Endodermal cell (in vitro differentiated cells): ENCODE measurements at regions not wholly inside any gene's neighbourhood (a gene's known extent, or its start where the extent isn't known, plus 50 kb on each side); places are given as distances from the start of the nearest gene placed in this dataset.

ENCODE experiments used
- DNase-seq: peaks from one replicate; pipeline ENCODE4 v3.0.0-alpha.2; 2017
- H3K27ac ChIP-seq: 2 replicates; pipeline ENCODE4 v1.5.1; 2013; ENCODE audit warnings: mild to moderate bottlenecking, low read depth, low read length, moderate library complexity
- H3K27me3 ChIP-seq: 2 replicates; pipeline ENCODE4 v1.6.1; 2013; ENCODE audit warnings: mild to moderate bottlenecking, low read length, moderate library complexity; ENCODE audit not compliant: insufficient read depth, control insufficient read depth, poor library complexity, severe bottlenecking
- H3K36me3 ChIP-seq: 2 replicates; pipeline ENCODE4 v1.7.0; 2013; ENCODE audit warnings: mild to moderate bottlenecking, low read length, moderate library complexity; ENCODE audit not compliant: control insufficient read depth, insufficient read depth
- H3K4me1 ChIP-seq: one replicate; pipeline ENCODE4 v1.7.0; 2013; ENCODE audit warnings: low read length; ENCODE audit not compliant: control insufficient read depth, insufficient read depth
- H3K4me3 ChIP-seq: 2 replicates; pipeline ENCODE4 v1.5.1; 2013; ENCODE audit warnings: mild to moderate bottlenecking, low read length, moderate library complexity
- H3K9ac ChIP-seq: 2 replicates; pipeline ENCODE4 v1.6.1; 2013; ENCODE audit warnings: mild to moderate bottlenecking, low read length, moderate library complexity; ENCODE audit not compliant: poor library complexity, severe bottlenecking; ENCODE audit errors: extremely low read depth
- H3K9me3 ChIP-seq: 2 replicates; pipeline ENCODE4 v1.6.1; 2013; ENCODE audit warnings: mild to moderate bottlenecking, low read length, moderate library complexity; ENCODE audit not compliant: control insufficient read depth
- H3K27ac Mint-ChIP-seq: 2 replicates; pipeline ENCODE4 v1.8.0; 2020; ENCODE audit warnings: mixed read lengths
- H3K27me3 Mint-ChIP-seq: 2 replicates; pipeline ENCODE4 v1.8.0; 2021; ENCODE audit warnings: mild to moderate bottlenecking, mixed read lengths; ENCODE audit not compliant: insufficient read depth
- H3K36me3 Mint-ChIP-seq: 2 replicates; pipeline ENCODE4 v1.8.0; 2020; ENCODE audit warnings: low read depth, mixed read lengths
- H3K4me1 Mint-ChIP-seq: 2 replicates; pipeline ENCODE4 v1.8.0; 2020; ENCODE audit warnings: mixed read lengths
- H3K4me3 Mint-ChIP-seq: 2 replicates; pipeline ENCODE4 v1.8.0; 2020; ENCODE audit warnings: mild to moderate bottlenecking, moderate library complexity, mixed read lengths
- H3K9me3 Mint-ChIP-seq: 2 replicates; pipeline ENCODE4 v1.8.0; 2020; ENCODE audit warnings: mild to moderate bottlenecking, mixed read lengths
- CTCF ChIP-seq: fragments of 200-600 bp; sonication (generic); conservative IDR thresholded peaks from 2 replicates; pipeline ENCODE4 v1.5.0; 2021; ENCODE audit warnings: antibody characterized with exemption, mild to moderate bottlenecking
- WGBS, 2 experiments: methylation state at CpG; one replicate each; pipeline versions ENCODE4 v1.1.5 to v1.1.7; 2013; ENCODE audit warnings: missing lambda C conversion rate in 2 of 2, mixed read lengths in 1 of 2; ENCODE audit not compliant: insufficient coverage in 1 of 2, insufficient read length in 1 of 2; 5-methylcytosine and 5-hydroxymethylcytosine counted together

GRCh38 chr2:144081272-144081671 is 438.6 kb downstream of the ZEB2 start:
- 100% methylated on average over 1 of the region's 2 CpGs; no CpG with 5 or more reads in 1 of the 2 experiments for WGBS, 2 experiments
- no peaks in the 10 kb centered on the region for H3K9me3 ChIP-seq
- Mint-ChIP-seq H3K9me3 (no peaks in the 10 kb centered on the region), H3K27me3 (no peaks in the 10 kb centered on the region), H3K4me1 (peaks cover 9% of the 10 kb centered on the region), H3K27ac (peak overlapping the region; percentile 42), H3K36me3 (no peaks in the 10 kb centered on the region), H3K4me3 (no peak overlapping the region)
- H3K4me1 ChIP-seq = no peaks in the 10 kb centered on the region
- H3K27ac ChIP-seq = no peak overlapping the region
- no peaks in the 10 kb centered on the region for H3K27me3 ChIP-seq
- no peak for DNase-seq
- no peaks in the 10 kb centered on the region for H3K36me3 ChIP-seq
- H3K4me3 ChIP-seq = no peak overlapping the region
- TF ChIP-seq CTCF = no peak
- H3K9ac ChIP-seq = no peak overlapping the region

- H3K36me3 Mint-ChIP-seq = no peaks in the 10 kb centered on the region
- H3K4me1 ChIP-seq = no peaks in the 10 kb centered on the region
- H3K9ac ChIP-seq = no peak overlapping the region
- H3K9me3 Mint-ChIP-seq = no peaks in the 10 kb centered on the region
- no peaks in the 10 kb centered on the region for H3K9me3 ChIP-seq
- H3K27me3 ChIP-seq = no peaks in the 10 kb centered on the region
- no peak overlapping the region for H3K4me3 Mint-ChIP-seq
- H3K27ac ChIP-seq = no peak overlapping the region
- H3K27ac Mint-ChIP-seq = no peak overlapping the region
- H3K27me3 Mint-ChIP-seq = no peaks in the 10 kb centered on the region
- no peak for TF ChIP-seq CTCF
- H3K36me3 ChIP-seq = no peaks in the 10 kb centered on the region
- no peak overlapping the region for H3K4me3 ChIP-seq
- DNase-seq = no peak
- H3K4me1 Mint-ChIP-seq = peaks cover 9% of the 10 kb centered on the region
Observed at GRCh38 chr2:144079803-144080202, 440.1 kb downstream of the ZEB2 start.

- WGBS, 2 experiments = 87 to 100% methylated on average over 1 to 2 of the region's 3 CpGs
- no peak for TF ChIP-seq CTCF
Observed at GRCh38 chr2:144078802-144079724, 440.9 kb downstream of the ZEB2 start.

More at GRCh38 chr2:144078802-144079724, 440.9 kb downstream of the ZEB2 start:
- H3K9me3 ChIP-seq = no peaks in the 10 kb centered on the region
- Mint-ChIP-seq H3K4me3 (no peak overlapping the region), H3K9me3 (no peaks in the 10 kb centered on the region), H3K27ac (no peak overlapping the region), H3K4me1 (peaks cover 9% of the 10 kb centered on the region), H3K36me3 (no peaks in the 10 kb centered on the region), H3K27me3 (no peaks in the 10 kb centered on the region)
- H3K9ac ChIP-seq = no peak overlapping the region
- no peaks in the 10 kb centered on the region for H3K4me1 ChIP-seq
- no peaks in the 10 kb centered on the region for H3K36me3 ChIP-seq
- DNase-seq = no peak
- no peak overlapping the region for H3K27ac ChIP-seq
- no peak overlapping the region for H3K4me3 ChIP-seq
- no peaks in the 10 kb centered on the region for H3K27me3 ChIP-seq
